H1 (cell line): ENCODE measurements at regions not wholly inside any gene's neighbourhood (a gene's known extent, or its start where the extent isn't known, plus 50 kb on each side); places are given as distances from the start of the nearest gene placed in this dataset.

ENCODE experiments used
- CTCF ChIA-PET: fragments of 300-600 bp; sonication (Branson Sonifier 250); formaldehyde crosslinking; loops from one replicate; lab custom pipeline; 2021; ENCODE audit not compliant: partially characterized antibody; lab: Charles Lee
- POLR2A ChIA-PET: fragments of 300-600 bp; sonication (Branson Sonifier 250); formaldehyde crosslinking; loops from one replicate; lab custom pipeline; 2021; ENCODE audit warnings: inconsistent platforms; ENCODE audit not compliant: partially characterized antibody; lab: Charles Lee
- DNase-seq, 2 experiments: peaks; one replicate each; pipeline versions ENCODE4 v3.0.0 to v3.0.0-alpha.2; 2010 to 2022; ENCODE audit warnings: low spot score in 2 of 2, low read depth in 1 of 2, mixed read lengths in 1 of 2
- FAIRE-seq: peaks from 2 replicates; lab custom pipeline; 2011; peaks lifted over from hg19 to GRCh38; lab: Jason Lieb, UNC
- H2AFZ ChIP-seq: 2 replicates; pipeline ENCODE4 v1.8.1; 2012; ENCODE audit warnings: low read length, inconsistent platforms
- H2AK5ac ChIP-seq: 2 replicates; pipeline ENCODE4 v1.6.1; 2013; ENCODE audit warnings: low read depth, low read length
- H2BK120ac ChIP-seq: replicated peaks from 2 replicates; pipeline ENCODE3; 2013; ENCODE audit warnings: low read depth, low read length, inconsistent platforms
- H2BK12ac ChIP-seq: 2 replicates; pipeline ENCODE4 v1.6.1; 2013; ENCODE audit warnings: low read depth, low read length
- H2BK15ac ChIP-seq: 2 replicates; pipeline ENCODE4 v1.6.1; 2013; ENCODE audit warnings: low read length
- H2BK20ac ChIP-seq: 2 replicates; pipeline ENCODE4 v1.6.1; 2013; ENCODE audit warnings: low read length
- H2BK5ac ChIP-seq: 2 replicates; pipeline ENCODE4 v1.6.1; 2013; ENCODE audit warnings: low read depth, low read length
- H3K14ac ChIP-seq: 2 replicates; pipeline ENCODE4 v1.6.1; 2013; ENCODE audit warnings: inconsistent platforms; ENCODE audit not compliant: insufficient read length
- H3K18ac ChIP-seq: 2 replicates; pipeline ENCODE4 v1.6.1; 2013; ENCODE audit warnings: low read length; ENCODE audit errors: extremely low read depth
- H3K23ac ChIP-seq: 2 replicates; pipeline ENCODE4 v1.6.1; 2013; ENCODE audit warnings: inconsistent platforms; ENCODE audit not compliant: insufficient read length
- H3K23me2 ChIP-seq: 2 replicates; pipeline ENCODE4 v1.6.1; 2013; ENCODE audit warnings: low read depth, low read length
- H3K27ac ChIP-seq: 2 replicates; pipeline ENCODE4 v1.6.1; 2011; ENCODE audit warnings: low read depth, low read length, inconsistent platforms
- H3K27me3 ChIP-seq, 4 experiments: replicated peaks in 1 of 4; 1 replicate in 1 of 4; 2 replicates in 3 of 4; pipeline versions ENCODE4 v1.6.1 to v1.8.1; 2011 to 2013; ENCODE audit warnings: low read length in 3 of 4, mild to moderate bottlenecking in 3 of 4, inconsistent platforms in 2 of 4, mixed read lengths in 2 of 4, moderate library complexity in 1 of 4; ENCODE audit not compliant: control insufficient read depth in 3 of 4, insufficient read depth in 3 of 4; ENCODE audit errors: extremely low read depth in 1 of 4
- H3K36me3 ChIP-seq, 4 experiments: 2 replicates each; pipeline versions ENCODE4 v1.6.1 to v1.8.1; 2011 to 2013; ENCODE audit warnings: mild to moderate bottlenecking in 4 of 4, low read length in 3 of 4, moderate library complexity in 2 of 4, control low read depth in 1 of 4, inconsistent platforms in 1 of 4; ENCODE audit not compliant: insufficient read depth in 4 of 4, control insufficient read depth in 2 of 4
- H3K4ac ChIP-seq: replicated peaks from 2 replicates; pipeline ENCODE3; 2013; ENCODE audit warnings: low read length, low read depth, mixed read lengths, inconsistent platforms; ENCODE audit not compliant: insufficient read length
- H3K4me1 ChIP-seq, 4 experiments: replicated peaks in 1 of 4; 1 replicate in 1 of 4; 2 replicates in 3 of 4; pipeline versions ENCODE4 v1.6.1 to v1.8.1; 2011 to 2013; ENCODE audit warnings: low read length in 3 of 4, inconsistent platforms in 2 of 4, mixed read lengths in 1 of 4; ENCODE audit not compliant: insufficient read depth in 4 of 4, control insufficient read depth in 3 of 4
- H3K4me2 ChIP-seq, 2 experiments: 2 replicates each; pipeline versions ENCODE4 v1.6.1 to v1.8.1; 2011 to 2013; ENCODE audit warnings: low read depth in 2 of 2, low read length in 2 of 2, control low read depth in 1 of 2, inconsistent platforms in 1 of 2, mild to moderate bottlenecking in 1 of 2; ENCODE audit not compliant: insufficient read depth in 1 of 2
- H3K4me3 ChIP-seq, 4 experiments: fragments of 200-600, 300-600 bp in 1 of 4; sonication (generic), shearing (Covaris generic), sonication (Bioruptor Twin) in 1 of 4; 2 replicates each; pipeline versions ENCODE4 v1.5.1 to v1.8.1; 2011 to 2016; ENCODE audit warnings: low read length in 4 of 4, low read depth in 3 of 4, control low read depth in 2 of 4, inconsistent platforms in 2 of 4, mild to moderate bottlenecking in 2 of 4, mixed read lengths in 1 of 4, moderate library complexity in 1 of 4; ENCODE audit not compliant: insufficient read depth in 2 of 4; ENCODE audit errors: extremely low read depth in 1 of 4
- H3K56ac ChIP-seq: replicated peaks from 2 replicates; pipeline ENCODE3; 2013; ENCODE audit warnings: low read depth, mild to moderate bottlenecking, mixed read lengths, low read length, inconsistent platforms; ENCODE audit not compliant: insufficient read length
- H3K79me1 ChIP-seq: 2 replicates; pipeline ENCODE4 v1.6.1; 2013; ENCODE audit warnings: low read depth, low read length, control low read depth
- H3K79me2 ChIP-seq, 2 experiments: 2 replicates each; pipeline versions ENCODE4 v1.6.1 to v1.8.1; 2012 to 2013; ENCODE audit warnings: low read length in 2 of 2, mild to moderate bottlenecking in 2 of 2, inconsistent platforms in 1 of 2; ENCODE audit not compliant: insufficient read depth in 2 of 2, control insufficient read depth in 1 of 2
- H3K9ac ChIP-seq, 4 experiments: replicated peaks in 1 of 4; 1 replicate in 1 of 4; 2 replicates in 3 of 4; pipeline versions ENCODE4 v1.6.1 to v1.8.1; 2011 to 2013; ENCODE audit warnings: low read depth in 3 of 4, low read length in 3 of 4, control low read depth in 2 of 4, mild to moderate bottlenecking in 2 of 4, moderate library complexity in 2 of 4, inconsistent platforms in 1 of 4; ENCODE audit errors: extremely low read depth in 1 of 4
- H3K9me3 ChIP-seq, 2 experiments: 2 replicates each; pipeline versions ENCODE4 v1.6.1 to v1.8.1; 2012 to 2013; ENCODE audit warnings: mild to moderate bottlenecking in 2 of 2, moderate library complexity in 2 of 2, control low read depth in 1 of 2, inconsistent platforms in 1 of 2, low read depth in 1 of 2, low read length in 1 of 2, mixed read lengths in 1 of 2; ENCODE audit not compliant: insufficient read depth in 2 of 2
- H4K20me1 ChIP-seq, 2 experiments: replicated peaks in 1 of 2; 2 replicates each; pipeline versions ENCODE3 to v1.8.1; 2011 to 2013; ENCODE audit warnings: inconsistent platforms in 2 of 2, low read length in 2 of 2, mild to moderate bottlenecking in 1 of 2; ENCODE audit not compliant: insufficient read depth in 2 of 2, control insufficient read depth in 1 of 2
- H4K5ac ChIP-seq: 2 replicates; pipeline ENCODE4 v1.6.1; 2013; ENCODE audit warnings: low read length, low read depth, mixed read lengths, inconsistent platforms; ENCODE audit not compliant: insufficient read length
- H4K8ac ChIP-seq: 2 replicates; pipeline ENCODE4 v1.8.0; 2013; ENCODE audit warnings: mild to moderate bottlenecking, moderate library complexity, low read length, inconsistent platforms; ENCODE audit not compliant: insufficient read depth; ENCODE audit errors: extremely low read depth
- H4K91ac ChIP-seq: replicated peaks from 2 replicates; pipeline ENCODE3; 2013; ENCODE audit warnings: low read length, mixed read lengths, inconsistent platforms; ENCODE audit not compliant: insufficient read length
- BACH1 ChIP-seq: IDR thresholded peaks from 2 replicates; pipeline ENCODE4 v1.6.1; 2012; ENCODE audit warnings: low read length, improper control_type of control experiment
- CEBPB ChIP-seq: IDR thresholded peaks from 2 replicates; pipeline ENCODE4 v1.6.1; 2012; ENCODE audit warnings: low read depth, low read length
- CHD2 ChIP-seq: IDR thresholded peaks from 2 replicates; pipeline ENCODE4 v1.6.1; 2012; ENCODE audit warnings: low read length, improper control_type of control experiment
- PHF8 ChIP-seq: fragments of 200-600 bp; sonication (generic); conservative IDR thresholded peaks from 2 replicates; pipeline ENCODE4 v1.7.1; 2012; ENCODE audit warnings: low read depth, mild to moderate bottlenecking, inconsistent platforms, low read length, moderate library complexity
- SIX5 ChIP-seq: IDR thresholded peaks from 2 replicates; pipeline ENCODE4 v1.6.1; 2011; ENCODE audit warnings: mild to moderate bottlenecking, low read depth, low read length
- WGBS, 2 experiments: shearing (Covaris generic) in 1 of 2; methylation state at CpG; one replicate each; pipeline versions ENCODE4 v1.1.6 to v1.1.7; 2013 to 2015; ENCODE audit warnings: low lambda C conversion rate in 2 of 2, mixed read lengths in 2 of 2, inconsistent platforms in 1 of 2, low coverage in 1 of 2, missing lambda C conversion rate in 1 of 2; ENCODE audit not compliant: insufficient replicate concordance in 2 of 2, insufficient coverage in 1 of 2, insufficient read length in 1 of 2; ENCODE audit errors: extremely low coverage in 1 of 2, missing lambda C conversion rate in 1 of 2; 5-methylcytosine and 5-hydroxymethylcytosine counted together
- TF ChIP-seq, protein P1 (sequence below): IDR thresholded peaks from 2 replicates; pipeline ENCODE4 v1.6.1; 2012; ENCODE audit warnings: low read length, inconsistent platforms
- TF ChIP-seq, protein P2 (sequence below): IDR thresholded peaks from 2 replicates; pipeline ENCODE4 v1.6.1; 2011; ENCODE audit warnings: low read depth, mild to moderate bottlenecking, low read length; ENCODE audit not compliant: insufficient read depth

DNA sequence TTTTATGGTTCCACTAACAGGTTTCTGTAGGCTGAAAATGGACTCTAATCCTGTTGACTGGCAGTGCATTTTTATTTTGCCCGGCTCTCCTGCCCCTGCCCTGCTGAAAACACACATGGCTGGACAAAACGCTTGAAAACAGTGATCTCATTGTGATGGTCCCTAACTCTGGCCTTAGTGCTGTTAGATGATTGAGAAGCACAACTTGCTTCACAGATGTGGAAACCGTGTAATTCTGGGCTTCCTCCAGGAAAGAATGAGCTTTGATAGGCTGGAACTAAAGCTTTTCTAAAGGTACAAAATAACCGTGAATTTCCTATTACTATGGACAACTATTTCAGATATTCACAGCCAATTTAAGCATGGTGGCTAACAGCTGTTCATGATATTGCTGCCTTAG lies 121.4 kb downstream of the VGLL3 start:
- peak overlapping the region; percentile 67 for H2AFZ ChIP-seq
- no peaks in the 10 kb centered on the region for H3K36me3 ChIP-seq
- H3K9me3 ChIP-seq, result no peaks in the 10 kb centered on the region
- H3K4me3 ChIP-seq, result no peak overlapping the region
- no peak overlapping the region for H3K14ac ChIP-seq
- no peak overlapping the region for H3K56ac ChIP-seq
- no peaks in the 10 kb centered on the region for H3K79me1 ChIP-seq
- no peak overlapping the region for H3K18ac ChIP-seq
- no peak overlapping the region for H2BK5ac ChIP-seq
- no peak for TF ChIP-seq SIX5
- no peak for TF ChIP-seq PHF8
- no peak for TF ChIP-seq CHD2
- TF ChIP-seq, protein P1, sequence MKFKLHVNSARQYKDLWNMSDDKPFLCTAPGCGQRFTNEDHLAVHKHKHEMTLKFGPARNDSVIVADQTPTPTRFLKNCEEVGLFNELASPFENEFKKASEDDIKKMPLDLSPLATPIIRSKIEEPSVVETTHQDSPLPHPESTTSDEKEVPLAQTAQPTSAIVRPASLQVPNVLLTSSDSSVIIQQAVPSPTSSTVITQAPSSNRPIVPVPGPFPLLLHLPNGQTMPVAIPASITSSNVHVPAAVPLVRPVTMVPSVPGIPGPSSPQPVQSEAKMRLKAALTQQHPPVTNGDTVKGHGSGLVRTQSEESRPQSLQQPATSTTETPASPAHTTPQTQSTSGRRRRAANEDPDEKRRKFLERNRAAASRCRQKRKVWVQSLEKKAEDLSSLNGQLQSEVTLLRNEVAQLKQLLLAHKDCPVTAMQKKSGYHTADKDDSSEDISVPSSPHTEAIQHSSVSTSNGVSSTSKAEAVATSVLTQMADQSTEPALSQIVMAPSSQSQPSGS, result no peak
- TF ChIP-seq, protein P2, sequence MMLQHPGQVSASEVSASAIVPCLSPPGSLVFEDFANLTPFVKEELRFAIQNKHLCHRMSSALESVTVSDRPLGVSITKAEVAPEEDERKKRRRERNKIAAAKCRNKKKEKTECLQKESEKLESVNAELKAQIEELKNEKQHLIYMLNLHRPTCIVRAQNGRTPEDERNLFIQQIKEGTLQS, result no peak
- TF ChIP-seq CEBPB, result no peak
- TF ChIP-seq BACH1, result no peak
- no peak overlapping the region for H4K5ac ChIP-seq
- H3K27me3 ChIP-seq, result peaks cover 0 to 1% (median 0%) of the 10 kb centered on the region in 4 experiments; a peak in 1 of 7 replicates
- H3K23me2 ChIP-seq, result no peaks in the 10 kb centered on the region
- H2BK15ac ChIP-seq, result peak overlapping the region; percentile 95; the same call in 1 of the 2 replicates
- no peaks in the 10 kb centered on the region for H3K4me1 ChIP-seq
- no peaks in the 10 kb centered on the region for H4K20me1 ChIP-seq
- no peak overlapping the region for H2BK12ac ChIP-seq
- FAIRE-seq, result no peak
- no peak overlapping the region for H3K27ac ChIP-seq
- no peak overlapping the region for H4K8ac ChIP-seq
- no peak overlapping the region for H3K4me2 ChIP-seq
- no peak overlapping the region for H2BK20ac ChIP-seq
- H2AK5ac ChIP-seq, result no peak overlapping the region
- H3K23ac ChIP-seq, result no peak overlapping the region
- no peak overlapping the region for H3K4ac ChIP-seq
- 88% methylated on average over 4 of the region's 4 CpGs; no CpG with 5 or more reads in 1 of the 2 experiments for WGBS, 2 experiments
- no peak overlapping the region for H2BK120ac ChIP-seq
- no peak overlapping the region for H3K9ac ChIP-seq
- no peak overlapping the region for H4K91ac ChIP-seq
- ChIA-PET CTCF (interaction anchor here (0.6 kb wide), 1 partner anchor 125 kb away, joined by 3 read pairs; no protein-coding TSS in a partner anchor), POLR2A (no interaction called here)
- no peak for DNase-seq
- no peaks in the 10 kb centered on the region for H3K79me2 ChIP-seq
